ENCODE measurements at regions not wholly inside any gene's neighbourhood (a gene's known extent, or its start where the extent isn't known, plus 50 kb on each side); places are given as distances from the start of the nearest gene placed in this dataset.
"Not testable (repeated sequence)": the region's sequence is repeated elsewhere in the genome, so short reads cannot be mapped to it uniquely, and the experiment has no call there.

DNA sequence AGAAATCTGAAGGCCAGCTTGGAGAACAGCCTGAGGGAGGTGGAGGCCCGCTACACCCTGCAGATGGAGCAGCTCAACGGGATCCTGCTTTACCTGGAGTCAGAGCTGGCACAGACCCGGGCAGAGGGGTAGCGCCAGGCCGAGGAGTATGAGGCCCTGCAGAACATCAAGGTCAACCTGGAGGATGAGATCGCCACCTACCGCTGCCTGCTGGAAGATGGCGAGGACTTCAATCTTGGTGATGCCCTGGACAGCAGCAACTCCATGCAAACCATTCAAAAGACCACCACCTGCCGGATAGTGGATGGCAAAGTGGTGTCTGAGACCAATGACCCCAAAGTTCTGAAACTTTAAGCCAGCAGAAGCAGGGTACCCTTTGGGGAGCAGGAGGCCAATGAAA lies 318.4 kb downstream of the ZFHX3 start:
- H3K36me3 ChIP-seq (ENCODE audit: control insufficient read depth, insufficient read depth, low read length, severe bottlenecking); H3K9ac ChIP-seq (ENCODE audit: low read length); H3K9me3 ChIP-seq (ENCODE audit: control insufficient read depth, low read length); H3K27me3 ChIP-seq (replicated peaks; ENCODE audit: control insufficient read depth, insufficient read depth, low read length); H3K4me3 ChIP-seq (ENCODE audit: low read length); DNase-seq (ENCODE audit: low read depth); H3K4me1 ChIP-seq (ENCODE audit: control insufficient read depth, insufficient read depth, low read length): not testable (repeated sequence)

DNA sequence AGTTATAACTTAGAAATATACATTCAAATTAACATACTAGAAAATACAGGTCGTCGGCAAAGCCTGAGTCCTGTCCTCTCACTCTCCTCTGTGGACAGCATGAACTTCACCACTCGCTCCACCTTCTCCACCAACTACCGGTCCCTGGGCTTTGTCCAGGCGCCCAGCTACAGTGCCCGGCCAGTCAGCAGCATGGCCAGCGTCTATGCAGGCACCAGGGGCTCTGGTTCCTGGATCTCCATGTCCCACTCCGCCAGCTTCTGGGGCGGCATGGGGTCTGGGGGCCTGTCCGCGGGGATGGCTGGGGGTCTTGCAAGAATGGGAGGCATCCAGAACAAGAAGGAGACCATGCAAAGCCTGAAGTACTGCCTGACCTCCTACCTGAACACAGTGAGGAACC lies 319.4 kb downstream of the ZFHX3 start:
- peaks cover under 1% of the 10 kb centered on the region for H3K9me3 ChIP-seq (ENCODE audit: control insufficient read depth, low read length)
- no peak overlapping the region for H3K9ac ChIP-seq (ENCODE audit: low read length)
- H3K27me3 ChIP-seq (replicated peaks; ENCODE audit: control insufficient read depth, insufficient read depth, low read length): no peaks in the 10 kb centered on the region
- no peak for DNase-seq (ENCODE audit: low read depth)
- H3K4me1 ChIP-seq (ENCODE audit: control insufficient read depth, insufficient read depth, low read length): no peaks in the 10 kb centered on the region
- no peaks in the 10 kb centered on the region for H3K36me3 ChIP-seq (ENCODE audit: control insufficient read depth, insufficient read depth, low read length, severe bottlenecking)
- no peak overlapping the region for H3K4me3 ChIP-seq (ENCODE audit: low read length)

DNA sequence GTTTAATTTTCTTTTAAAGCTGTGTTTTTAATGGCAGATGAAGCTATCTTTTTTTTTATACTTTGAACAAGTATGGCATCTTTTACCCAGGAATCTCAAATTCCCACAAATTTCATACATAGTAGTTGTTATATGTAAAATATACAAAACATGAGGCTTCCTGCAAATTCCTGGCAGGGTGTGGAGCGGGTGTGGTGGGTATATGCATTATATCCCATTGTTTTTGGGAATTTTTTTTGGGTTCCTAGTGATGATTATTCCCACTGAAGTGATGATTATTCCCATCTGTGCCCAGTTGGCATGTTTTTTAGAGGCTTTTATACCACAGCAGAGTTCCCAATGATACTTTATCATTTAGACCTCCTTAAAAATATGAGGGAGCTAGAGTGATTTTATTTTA lies 320.4 kb downstream of the ZFHX3 start:
- Histone ChIP-seq H3K9me3 (ENCODE audit: control insufficient read depth, low read length) (no peaks in the 10 kb centered on the region), H3K9ac (ENCODE audit: low read length) (no peak overlapping the region), H3K4me1 (ENCODE audit: control insufficient read depth, insufficient read depth, low read length) (no peaks in the 10 kb centered on the region), H3K36me3 (ENCODE audit: control insufficient read depth, insufficient read depth, low read length, severe bottlenecking) (no peaks in the 10 kb centered on the region), H3K27me3 (replicated peaks; ENCODE audit: control insufficient read depth, insufficient read depth, low read length) (no peaks in the 10 kb centered on the region), H3K4me3 (ENCODE audit: low read length) (no peak overlapping the region)
- no peak for DNase-seq (ENCODE audit: low read depth)

DNA sequence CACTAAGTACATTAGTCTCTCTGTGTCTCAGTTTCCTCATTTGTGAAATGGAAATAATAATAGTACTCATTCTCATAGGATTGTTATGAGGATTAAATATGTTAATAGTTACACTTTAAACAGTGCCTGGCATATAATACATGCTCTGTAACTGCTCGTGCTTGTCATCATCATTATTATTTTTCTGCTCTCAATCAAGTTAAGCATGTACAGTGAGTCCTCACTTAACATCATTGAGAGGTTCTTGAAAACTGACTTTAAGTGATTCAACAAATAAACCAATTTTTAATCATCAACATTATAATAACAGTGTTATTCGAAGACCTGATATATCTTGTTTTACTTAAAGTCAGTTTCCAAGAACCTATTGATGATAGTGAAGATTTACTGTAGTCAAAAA lies 322.3 kb downstream of the ZFHX3 start:
- no peaks in the 10 kb centered on the region for H3K27me3 ChIP-seq (replicated peaks; ENCODE audit: control insufficient read depth, insufficient read depth, low read length)
- H3K4me3 ChIP-seq (ENCODE audit: low read length): no peak overlapping the region
- H3K9ac ChIP-seq (ENCODE audit: low read length): no peak overlapping the region
- no peak for DNase-seq (ENCODE audit: low read depth)
- H3K9me3 ChIP-seq (ENCODE audit: control insufficient read depth, low read length): no peaks in the 10 kb centered on the region
- H3K4me1 ChIP-seq (ENCODE audit: control insufficient read depth, insufficient read depth, low read length): no peaks in the 10 kb centered on the region
- no peaks in the 10 kb centered on the region for H3K36me3 ChIP-seq (ENCODE audit: control insufficient read depth, insufficient read depth, low read length, severe bottlenecking)

DNA sequence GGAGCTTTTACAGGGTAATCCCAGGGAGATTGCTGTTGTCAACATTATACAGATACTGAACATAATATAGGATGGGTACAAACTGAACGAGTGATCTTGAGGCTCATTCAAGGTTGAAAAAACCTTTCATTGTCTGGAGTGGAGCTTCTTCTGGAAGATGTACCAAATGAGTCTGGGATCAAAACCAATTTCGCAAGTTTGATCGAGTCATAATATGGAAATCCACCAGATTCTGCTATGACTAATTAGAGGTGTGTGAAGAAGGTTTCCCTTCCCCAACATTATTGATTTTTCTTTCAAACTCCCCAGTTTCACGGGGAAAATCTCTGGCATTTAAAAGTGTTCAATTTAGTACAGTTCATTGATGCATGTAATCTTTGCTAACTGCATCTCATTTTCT lies 324.1 kb downstream of the ZFHX3 start:
- Histone ChIP-seq H3K4me1 (ENCODE audit: control insufficient read depth, insufficient read depth, low read length) (no peaks in the 10 kb centered on the region), H3K9me3 (ENCODE audit: control insufficient read depth, low read length) (no peaks in the 10 kb centered on the region), H3K36me3 (ENCODE audit: control insufficient read depth, insufficient read depth, low read length, severe bottlenecking) (no peaks in the 10 kb centered on the region), H3K27me3 (replicated peaks; ENCODE audit: control insufficient read depth, insufficient read depth, low read length) (no peaks in the 10 kb centered on the region), H3K4me3 (ENCODE audit: low read length) (no peak overlapping the region), H3K9ac (ENCODE audit: low read length) (no peak overlapping the region)
- DNase-seq (ENCODE audit: low read depth): peak; percentile 28

DNA sequence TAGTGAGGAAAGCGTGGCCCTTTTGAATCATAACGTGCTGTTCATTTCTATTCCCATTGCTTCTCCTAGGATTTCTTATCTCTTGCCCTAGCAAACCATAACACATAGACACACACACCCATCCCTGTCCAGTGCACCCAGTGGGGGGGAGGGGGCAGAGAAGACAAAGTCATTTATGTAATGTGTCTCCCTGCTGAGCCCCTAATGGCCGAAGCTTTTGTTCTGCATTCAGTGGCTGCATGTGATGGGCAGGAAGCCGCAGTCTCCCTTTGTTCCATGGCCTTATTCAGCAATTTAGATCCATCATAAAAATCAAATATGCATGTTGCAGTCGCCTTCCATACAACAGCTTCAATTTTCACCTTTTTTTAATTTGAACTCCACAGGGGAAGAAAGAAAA lies 325.4 kb downstream of the ZFHX3 start:
- no peaks in the 10 kb centered on the region for H3K27me3 ChIP-seq (replicated peaks; ENCODE audit: control insufficient read depth, insufficient read depth, low read length)
- no peak overlapping the region for H3K4me3 ChIP-seq (ENCODE audit: low read length)
- H3K9ac ChIP-seq (ENCODE audit: low read length): no peak overlapping the region
- no peaks in the 10 kb centered on the region for H3K9me3 ChIP-seq (ENCODE audit: control insufficient read depth, low read length)
- no peaks in the 10 kb centered on the region for H3K36me3 ChIP-seq (ENCODE audit: control insufficient read depth, insufficient read depth, low read length, severe bottlenecking)
- H3K4me1 ChIP-seq (ENCODE audit: control insufficient read depth, insufficient read depth, low read length): no peaks in the 10 kb centered on the region
- DNase-seq (ENCODE audit: low read depth): no peak

DNA sequence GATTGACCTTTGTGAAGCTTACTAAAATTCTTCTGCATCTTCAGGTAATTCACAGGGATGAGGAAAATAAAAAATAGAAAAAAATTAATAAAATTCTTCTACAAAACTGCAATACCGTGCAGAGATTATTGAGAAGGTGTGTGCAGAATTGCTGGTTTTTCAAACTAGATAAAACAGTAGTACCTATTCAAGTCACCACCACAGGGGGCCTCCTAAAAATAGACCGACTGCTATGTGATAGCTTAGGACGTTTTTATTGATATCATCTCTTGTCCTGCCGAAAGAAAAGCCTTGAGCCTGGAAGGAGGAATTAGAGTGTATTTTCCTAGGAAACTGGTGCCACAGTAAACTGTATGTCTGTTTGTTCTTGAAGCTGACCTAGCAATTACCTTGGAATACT lies 325.9 kb downstream of the ZFHX3 start:
- no peak overlapping the region for H3K4me3 ChIP-seq (ENCODE audit: low read length)
- H3K9me3 ChIP-seq (ENCODE audit: control insufficient read depth, low read length): no peaks in the 10 kb centered on the region
- no peaks in the 10 kb centered on the region for H3K27me3 ChIP-seq (replicated peaks; ENCODE audit: control insufficient read depth, insufficient read depth, low read length)
- H3K36me3 ChIP-seq (ENCODE audit: control insufficient read depth, insufficient read depth, low read length, severe bottlenecking): no peaks in the 10 kb centered on the region
- H3K4me1 ChIP-seq (ENCODE audit: control insufficient read depth, insufficient read depth, low read length): no peaks in the 10 kb centered on the region
- no peak overlapping the region for H3K9ac ChIP-seq (ENCODE audit: low read length)
- no peak for DNase-seq (ENCODE audit: low read depth)

DNA sequence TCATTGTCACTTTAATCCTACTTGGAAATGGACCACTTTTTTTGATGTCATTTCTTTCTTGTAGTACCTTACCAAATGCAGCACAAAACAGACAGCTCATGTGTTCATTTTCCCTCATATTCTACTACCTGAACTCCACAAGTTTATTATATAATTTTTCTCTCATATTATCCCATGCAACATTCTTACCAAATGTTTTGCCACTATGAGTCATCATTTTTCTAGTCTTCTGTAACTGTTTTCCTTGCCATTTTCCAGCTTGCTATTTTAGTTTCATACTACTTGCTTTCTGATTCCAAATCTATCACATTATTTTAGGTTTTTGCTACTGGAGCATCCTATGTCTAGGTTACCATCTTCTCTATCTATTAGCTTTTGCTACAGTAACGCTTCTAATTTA lies 332.7 kb downstream of the ZFHX3 start:
- Histone ChIP-seq H3K4me1 (ENCODE audit: control insufficient read depth, insufficient read depth, low read length) (peaks cover 8% of the 10 kb centered on the region), H3K36me3 (ENCODE audit: control insufficient read depth, insufficient read depth, low read length, severe bottlenecking) (no peaks in the 10 kb centered on the region), H3K9ac (ENCODE audit: low read length) (no peak overlapping the region), H3K4me3 (ENCODE audit: low read length) (no peak overlapping the region), H3K27me3 (replicated peaks; ENCODE audit: control insufficient read depth, insufficient read depth, low read length) (no peaks in the 10 kb centered on the region), H3K9me3 (ENCODE audit: control insufficient read depth, low read length) (peaks cover 30% of the 10 kb centered on the region)
- peak; percentile 56 for DNase-seq (ENCODE audit: low read depth)

DNA sequence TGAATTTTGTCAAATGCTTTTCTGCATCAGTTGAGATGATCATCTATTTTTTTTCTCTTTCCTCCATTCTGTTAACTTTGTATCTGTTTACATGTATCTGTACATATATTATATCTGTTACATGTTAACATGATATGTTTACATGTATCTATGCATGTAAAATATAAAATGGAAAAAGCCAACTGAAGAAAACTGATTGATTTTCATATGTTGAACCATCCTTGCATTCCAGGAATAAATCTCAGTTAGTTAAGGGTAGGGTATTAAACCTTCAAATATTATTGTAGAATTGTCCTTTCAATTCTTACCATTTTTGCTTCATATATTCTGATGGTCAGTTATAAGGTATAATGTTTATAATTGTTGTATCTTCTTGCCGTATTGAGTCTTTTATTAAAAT lies 336.1 kb downstream of the ZFHX3 start:
- H3K4me3 ChIP-seq (ENCODE audit: low read length): no peak overlapping the region
- H3K4me1 ChIP-seq (ENCODE audit: control insufficient read depth, insufficient read depth, low read length): peaks cover 8% of the 10 kb centered on the region
- no peak overlapping the region for H3K9ac ChIP-seq (ENCODE audit: low read length)
- H3K27me3 ChIP-seq (replicated peaks; ENCODE audit: control insufficient read depth, insufficient read depth, low read length): no peaks in the 10 kb centered on the region
- DNase-seq (ENCODE audit: low read depth): peak; percentile 3
- H3K36me3 ChIP-seq (ENCODE audit: control insufficient read depth, insufficient read depth, low read length, severe bottlenecking): no peaks in the 10 kb centered on the region
- peaks cover 45% of the 10 kb centered on the region for H3K9me3 ChIP-seq (ENCODE audit: control insufficient read depth, low read length)

DNA sequence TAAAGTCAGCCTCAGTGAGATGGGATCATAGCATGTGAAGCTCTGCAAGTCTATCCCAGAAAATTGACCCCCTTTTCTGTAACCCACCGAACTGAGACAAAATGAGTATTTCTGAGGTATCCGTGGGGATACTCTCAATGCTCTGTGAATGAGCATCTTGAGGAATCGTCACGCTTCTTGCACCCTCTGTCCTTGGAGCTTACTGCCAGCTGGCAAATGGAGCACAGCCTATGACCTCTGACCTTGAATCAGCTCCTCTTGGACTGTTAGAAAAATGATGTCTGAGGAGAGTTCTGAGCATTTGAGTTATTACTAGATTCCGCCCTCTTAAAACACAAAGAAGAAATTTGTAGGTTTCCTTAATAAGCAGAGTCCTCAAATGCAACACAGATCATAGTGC lies 342.1 kb downstream of the ZFHX3 start:
- no peaks in the 10 kb centered on the region for H3K36me3 ChIP-seq (ENCODE audit: control insufficient read depth, insufficient read depth, low read length, severe bottlenecking)
- H3K27me3 ChIP-seq (replicated peaks; ENCODE audit: control insufficient read depth, insufficient read depth, low read length): no peaks in the 10 kb centered on the region
- no peak overlapping the region for H3K9ac ChIP-seq (ENCODE audit: low read length)
- H3K4me1 ChIP-seq (ENCODE audit: control insufficient read depth, insufficient read depth, low read length): no peaks in the 10 kb centered on the region
- DNase-seq (ENCODE audit: low read depth): no peak
- peaks cover 18% of the 10 kb centered on the region for H3K9me3 ChIP-seq (ENCODE audit: control insufficient read depth, low read length)
- no peak overlapping the region for H3K4me3 ChIP-seq (ENCODE audit: low read length)

DNA sequence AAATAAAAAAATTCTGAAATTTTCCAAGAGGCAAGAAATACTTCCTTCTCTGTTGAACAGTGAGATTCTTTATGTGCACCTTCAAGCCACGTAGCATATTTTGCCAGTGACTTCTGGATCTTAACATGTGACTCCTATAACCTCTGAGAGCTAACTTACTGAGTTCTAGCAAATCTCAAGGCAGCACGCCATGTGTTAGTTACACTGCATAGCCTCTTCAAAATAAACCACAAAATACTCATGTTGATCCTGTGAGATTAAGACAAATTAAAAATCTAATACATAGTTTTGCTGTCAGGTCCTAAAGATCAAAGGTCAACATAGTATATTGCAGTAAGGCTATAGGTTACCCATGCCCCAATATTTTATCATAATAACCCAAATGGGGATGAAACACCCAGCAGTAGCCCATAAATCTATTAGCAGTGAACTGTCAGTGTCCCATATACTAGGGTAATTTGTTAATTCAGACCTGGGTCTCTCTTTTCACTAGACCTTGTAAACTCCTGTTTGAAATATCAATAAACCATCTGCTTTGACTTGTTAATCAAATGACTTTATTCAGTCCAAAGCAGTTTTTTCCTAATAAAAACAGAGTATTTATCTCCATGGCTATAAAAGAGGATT lies 343.1 kb downstream of the ZFHX3 start:
- no peaks in the 10 kb centered on the region for H3K27me3 ChIP-seq (replicated peaks; ENCODE audit: control insufficient read depth, insufficient read depth, low read length)
- H3K9me3 ChIP-seq (ENCODE audit: control insufficient read depth, low read length): peaks cover 11% of the 10 kb centered on the region
- no peak overlapping the region for H3K9ac ChIP-seq (ENCODE audit: low read length)
- H3K4me3 ChIP-seq (ENCODE audit: low read length): no peak overlapping the region
- no peaks in the 10 kb centered on the region for H3K36me3 ChIP-seq (ENCODE audit: control insufficient read depth, insufficient read depth, low read length, severe bottlenecking)
- H3K4me1 ChIP-seq (ENCODE audit: control insufficient read depth, insufficient read depth, low read length): no peaks in the 10 kb centered on the region
- no peak for DNase-seq (ENCODE audit: low read depth)

DNA sequence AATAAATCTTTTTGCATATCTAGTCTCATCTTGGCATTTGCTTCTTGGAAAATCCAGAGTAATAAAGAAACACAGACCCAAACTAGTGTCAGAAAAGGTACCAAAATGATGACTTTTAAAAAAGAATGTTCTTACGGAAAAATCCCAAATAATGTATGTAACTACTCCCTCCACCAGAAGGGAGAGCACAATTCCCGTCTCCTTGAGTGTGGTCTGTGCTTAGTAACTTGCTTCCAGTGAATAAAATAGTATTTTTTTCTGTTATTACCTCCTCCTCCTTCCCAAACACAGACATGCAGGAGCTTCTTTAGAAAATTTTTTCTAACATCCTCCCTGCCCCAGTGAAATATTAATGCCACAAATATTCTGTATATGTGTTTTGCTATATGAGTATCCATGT lies 358.1 kb downstream of the ZFHX3 start:
- Histone ChIP-seq H3K36me3 (ENCODE audit: control insufficient read depth, insufficient read depth, low read length, severe bottlenecking) (no peaks in the 10 kb centered on the region), H3K4me3 (ENCODE audit: low read length) (no peak overlapping the region), H3K9ac (ENCODE audit: low read length) (no peak overlapping the region), H3K4me1 (ENCODE audit: control insufficient read depth, insufficient read depth, low read length) (no peaks in the 10 kb centered on the region), H3K9me3 (ENCODE audit: control insufficient read depth, low read length) (no peaks in the 10 kb centered on the region), H3K27me3 (replicated peaks; ENCODE audit: control insufficient read depth, insufficient read depth, low read length) (no peaks in the 10 kb centered on the region)
- no peak for DNase-seq (ENCODE audit: low read depth)
